GM06990 (cell line): ENCODE measurements at regions not wholly inside any gene's neighbourhood (a gene's known extent, or its start where the extent isn't known, plus 50 kb on each side); places are given as distances from the start of the nearest gene placed in this dataset.

ENCODE experiments used
- DNase-seq: peaks from one replicate; pipeline ENCODE4 v3.0.0-alpha.2; 2011; ENCODE audit not compliant: insufficient read length; ENCODE audit errors: extremely low read depth
- H3K27me3 ChIP-seq: replicated peaks from 2 replicates; pipeline ENCODE4 v1.6.0; 2011; ENCODE audit warnings: low read length; ENCODE audit not compliant: control insufficient read depth, insufficient read depth
- H3K36me3 ChIP-seq: 2 replicates; pipeline ENCODE4 v1.5.1; 2011; ENCODE audit warnings: low read length; ENCODE audit not compliant: control insufficient read depth, insufficient read depth
- H3K4me3 ChIP-seq: replicated peaks from 2 replicates; pipeline ENCODE4 v1.5.1; 2011; ENCODE audit warnings: low read depth, mild to moderate bottlenecking, control low read depth, low read length
- CTCF ChIP-seq: IDR thresholded peaks from 2 replicates; pipeline ENCODE4 v1.5.1; 2011; ENCODE audit warnings: low read length, control low read depth, mild to moderate bottlenecking, inconsistent platforms; ENCODE audit not compliant: insufficient read depth, poor library complexity, severe bottlenecking

DNA sequence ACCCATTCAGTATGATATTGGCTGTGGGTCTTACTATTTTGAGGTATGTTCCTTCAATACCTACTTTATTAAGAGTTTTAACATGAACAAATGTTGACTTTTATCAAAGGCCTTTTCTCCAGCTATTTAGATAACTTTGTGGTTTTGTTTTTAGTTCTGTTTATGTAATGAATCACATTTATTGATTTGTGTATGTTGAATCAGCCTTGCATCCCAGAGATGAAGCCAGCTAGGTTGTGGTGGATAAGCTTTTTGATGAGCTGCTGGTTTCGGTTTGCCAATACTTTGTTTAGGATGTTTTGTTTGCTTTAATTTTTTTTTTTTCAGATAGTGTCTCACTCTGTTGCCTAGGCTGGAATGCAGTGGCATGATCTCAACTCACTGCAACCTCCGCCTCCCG, 609.0 kb upstream of the COX7C start:
- H3K4me3 ChIP-seq = no peak overlapping the region
- no peak for DNase-seq
- H3K36me3 ChIP-seq = no peaks in the 10 kb centered on the region
- H3K27me3 ChIP-seq = no peaks in the 10 kb centered on the region
- TF ChIP-seq CTCF = no peak

GRCh38 chr5:86011937-86012336, 605.8 kb upstream of the COX7C start:
- no peak for DNase-seq
- Histone ChIP-seq H3K36me3 (no peaks in the 10 kb centered on the region), H3K27me3 (no peaks in the 10 kb centered on the region), H3K4me3 (no peak overlapping the region)
- no peak for TF ChIP-seq CTCF

DNA sequence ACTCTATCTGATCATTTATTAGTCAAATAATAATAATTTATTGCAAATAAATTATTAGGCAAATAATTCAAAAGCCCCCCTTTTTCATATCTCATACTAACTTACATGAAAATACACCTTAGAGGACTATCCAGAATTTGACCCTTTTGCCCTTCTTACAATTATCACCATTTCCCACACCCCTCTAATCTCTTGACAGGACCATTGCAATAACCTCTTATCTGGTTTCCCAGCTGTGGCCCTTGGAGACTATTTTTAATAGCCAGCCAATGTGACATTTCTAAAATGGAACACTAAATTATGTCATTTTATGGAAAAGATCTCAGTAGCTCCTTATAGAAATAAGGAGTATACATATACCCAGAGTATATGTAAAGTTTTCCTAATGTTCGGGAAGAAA, 588.4 kb upstream of the COX7C start:
- no peak for TF ChIP-seq CTCF
- DNase-seq = no peak
- Histone ChIP-seq H3K4me3 (no peak overlapping the region), H3K36me3 (no peaks in the 10 kb centered on the region), H3K27me3 (no peaks in the 10 kb centered on the region)

DNA sequence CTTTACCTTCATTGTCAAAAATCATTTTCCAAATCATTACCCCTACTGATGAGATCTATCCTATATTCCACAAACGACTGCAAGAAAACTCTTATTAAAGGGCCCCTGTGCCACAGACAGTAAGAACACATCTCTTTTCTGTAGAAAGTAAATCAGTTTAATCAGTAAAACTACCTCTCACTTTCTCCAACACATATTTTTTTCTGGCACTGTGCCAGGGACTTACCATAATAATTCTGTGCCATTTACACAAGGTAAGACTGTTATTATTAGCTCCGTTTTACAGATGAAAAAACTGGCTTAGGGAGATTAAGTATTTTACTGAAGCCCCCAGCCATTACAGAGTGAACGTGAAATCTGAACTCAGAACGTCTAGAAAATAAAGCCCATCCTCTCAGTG, 587.0 kb upstream of the COX7C start:
- H3K27me3 ChIP-seq = no peaks in the 10 kb centered on the region
- no peaks in the 10 kb centered on the region for H3K36me3 ChIP-seq
- H3K4me3 ChIP-seq = no peak overlapping the region
- DNase-seq = no peak
- no peak for TF ChIP-seq CTCF

DNA sequence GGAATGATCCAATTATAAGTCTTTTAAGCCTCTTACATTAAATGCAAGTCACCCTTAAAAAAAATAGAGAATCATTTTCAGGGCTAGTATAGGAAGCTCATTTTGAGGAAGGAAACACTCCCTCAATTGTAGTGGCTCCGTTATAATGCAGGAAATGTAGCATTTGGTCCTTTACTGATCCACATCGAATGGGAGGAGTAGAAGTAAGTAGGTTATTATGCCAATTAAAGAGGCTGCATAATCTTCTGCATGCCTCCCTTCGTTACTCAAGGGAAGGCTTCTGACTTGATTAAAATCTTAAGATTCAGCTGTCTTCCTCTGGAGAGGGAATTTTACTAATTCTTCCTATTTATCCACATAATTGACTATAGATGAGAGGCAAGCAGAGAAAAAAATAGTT, 579.2 kb upstream of the COX7C start:
- no peaks in the 10 kb centered on the region for H3K36me3 ChIP-seq
- no peak for TF ChIP-seq CTCF
- DNase-seq = no peak
- H3K4me3 ChIP-seq = no peak overlapping the region
- no peaks in the 10 kb centered on the region for H3K27me3 ChIP-seq

- TF ChIP-seq CTCF = no peak
- no peak overlapping the region for H3K4me3 ChIP-seq
- DNase-seq = no peak
These were observed 578.4 kb upstream of the COX7C start for GRCh38 chr5:86039351-86039750.

More at GRCh38 chr5:86039351-86039750, 578.4 kb upstream of the COX7C start:
- Histone ChIP-seq H3K36me3 (no peaks in the 10 kb centered on the region), H3K27me3 (no peaks in the 10 kb centered on the region)
